ENCODE measurements at regions not wholly inside any gene's neighbourhood (a gene's known extent, or its start where the extent isn't known, plus 50 kb on each side); places are given as distances from the start of the nearest gene placed in this dataset.
"Not testable (repeated sequence)": the region's sequence is repeated elsewhere in the genome, so short reads cannot be mapped to it uniquely, and the experiment has no call there.

GRCh38 chr17:53765609-53766008, 57.1 kb upstream of the KIF2B start:
- Histone ChIP-seq H3K4me3 (no peak overlapping the region), H3K27ac (no peak overlapping the region), H3K4me1 (no peaks in the 10 kb centered on the region), H3K27me3 (no peaks in the 10 kb centered on the region), H3K9me3 (no peaks in the 10 kb centered on the region), H3K36me3 (no peaks in the 10 kb centered on the region)
- no peak for TF ChIP-seq POLR2AphosphoS5 (IDR thresholded peaks at IDR 0.05; ENCODE audit: insufficient read depth in 1 of 2, low read depth in 1 of 2)
- TF ChIP-seq, protein P1, sequence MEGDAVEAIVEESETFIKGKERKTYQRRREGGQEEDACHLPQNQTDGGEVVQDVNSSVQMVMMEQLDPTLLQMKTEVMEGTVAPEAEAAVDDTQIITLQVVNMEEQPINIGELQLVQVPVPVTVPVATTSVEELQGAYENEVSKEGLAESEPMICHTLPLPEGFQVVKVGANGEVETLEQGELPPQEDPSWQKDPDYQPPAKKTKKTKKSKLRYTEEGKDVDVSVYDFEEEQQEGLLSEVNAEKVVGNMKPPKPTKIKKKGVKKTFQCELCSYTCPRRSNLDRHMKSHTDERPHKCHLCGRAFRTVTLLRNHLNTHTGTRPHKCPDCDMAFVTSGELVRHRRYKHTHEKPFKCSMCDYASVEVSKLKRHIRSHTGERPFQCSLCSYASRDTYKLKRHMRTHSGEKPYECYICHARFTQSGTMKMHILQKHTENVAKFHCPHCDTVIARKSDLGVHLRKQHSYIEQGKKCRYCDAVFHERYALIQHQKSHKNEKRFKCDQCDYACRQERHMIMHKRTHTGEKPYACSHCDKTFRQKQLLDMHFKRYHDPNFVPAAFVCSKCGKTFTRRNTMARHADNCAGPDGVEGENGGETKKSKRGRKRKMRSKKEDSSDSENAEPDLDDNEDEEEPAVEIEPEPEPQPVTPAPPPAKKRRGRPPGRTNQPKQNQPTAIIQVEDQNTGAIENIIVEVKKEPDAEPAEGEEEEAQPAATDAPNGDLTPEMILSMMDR (IDR thresholded peaks at IDR 0.05): no peak
- no peak for TF ChIP-seq POLR2A (IDR thresholded peaks at IDR 0.05)
- intact Hi-C loops (cut with DNase I): no loop called here
- no peak for DNase-seq (ENCODE audit: extremely low spot score in 2 of 2)

DNA sequence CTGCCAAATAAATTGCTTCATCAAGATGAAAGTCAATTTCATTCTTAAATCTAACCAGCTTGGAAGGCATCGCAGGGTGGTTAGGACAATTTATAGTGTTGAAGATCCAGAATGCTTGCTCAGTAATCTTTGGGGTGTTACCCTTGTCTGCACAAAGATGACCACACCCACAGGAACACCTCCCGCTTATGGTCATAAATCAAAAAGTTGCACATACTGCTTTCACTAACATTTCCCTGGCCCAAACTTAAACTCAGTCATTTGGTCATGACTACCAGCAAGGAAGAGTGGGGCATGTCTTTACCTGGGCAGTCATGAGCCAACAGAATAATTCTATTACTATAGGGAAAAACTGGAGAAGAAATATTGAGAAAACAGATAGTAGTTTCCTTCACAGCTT, 57.6 kb upstream of the KIF2B start:
- TF ChIP-seq POLR2AphosphoS5 (IDR thresholded peaks at IDR 0.05; ENCODE audit: insufficient read depth in 1 of 2, low read depth in 1 of 2) (no peak), POLR2A (IDR thresholded peaks at IDR 0.05) (no peak)
- TF ChIP-seq, protein P1 (IDR thresholded peaks at IDR 0.05): no peak
- no peak for DNase-seq (ENCODE audit: extremely low spot score in 2 of 2)
- H3K4me3 ChIP-seq: no peak overlapping the region
- H3K27me3 ChIP-seq: no peaks in the 10 kb centered on the region
- H3K27ac ChIP-seq: no peak overlapping the region
- H3K36me3 ChIP-seq: no peaks in the 10 kb centered on the region
- intact Hi-C loops (cut with DNase I): no loop called here
- no peaks in the 10 kb centered on the region for H3K9me3 ChIP-seq
- H3K4me1 ChIP-seq: no peaks in the 10 kb centered on the region

DNA sequence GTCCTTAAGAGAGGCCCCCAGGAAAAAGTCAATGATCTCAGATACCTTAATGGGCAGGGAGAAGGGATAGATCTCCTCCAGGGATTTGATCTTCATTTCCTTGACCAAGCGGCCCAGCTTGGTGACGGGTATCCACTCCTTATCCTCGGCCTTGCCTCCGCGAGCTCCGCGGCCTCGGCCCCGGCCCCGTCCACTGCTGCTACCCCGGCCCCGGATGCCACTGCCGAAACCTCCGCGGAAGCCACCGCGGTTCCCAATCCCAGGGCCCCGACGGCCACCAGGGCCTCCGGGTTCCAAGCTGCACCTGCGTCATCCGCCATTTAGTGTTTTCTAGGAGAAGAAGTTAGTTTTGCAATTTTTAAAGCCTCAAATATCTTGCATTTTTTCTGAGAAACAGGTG, 65.2 kb upstream of the KIF2B start:
- H3K36me3 ChIP-seq: no peaks in the 10 kb centered on the region
- no peak for TF ChIP-seq POLR2AphosphoS5 (IDR thresholded peaks at IDR 0.05; ENCODE audit: insufficient read depth in 1 of 2, low read depth in 1 of 2)
- TF ChIP-seq, protein P1 (IDR thresholded peaks at IDR 0.05): no peak
- no peak for TF ChIP-seq POLR2A (IDR thresholded peaks at IDR 0.05)
- no peak overlapping the region for H3K4me3 ChIP-seq
- H3K9me3 ChIP-seq: no peaks in the 10 kb centered on the region
- intact Hi-C loops (cut with DNase I): no loop called here
- no peak for DNase-seq (ENCODE audit: extremely low spot score in 2 of 2)
- H3K27me3 ChIP-seq: no peaks in the 10 kb centered on the region
- no peak overlapping the region for H3K27ac ChIP-seq
- no peaks in the 10 kb centered on the region for H3K4me1 ChIP-seq

- DNase-seq (ENCODE audit: extremely low spot score in 2 of 2); H3K27ac ChIP-seq; intact Hi-C loops (cut with DNase I); H3K9me3 ChIP-seq; H3K27me3 ChIP-seq; H3K4me3 ChIP-seq; H3K36me3 ChIP-seq; H3K4me1 ChIP-seq: not testable (repeated sequence)
Observed at GRCh38 chr17:53757116-53757515, 65.6 kb upstream of the KIF2B start.

DNA sequence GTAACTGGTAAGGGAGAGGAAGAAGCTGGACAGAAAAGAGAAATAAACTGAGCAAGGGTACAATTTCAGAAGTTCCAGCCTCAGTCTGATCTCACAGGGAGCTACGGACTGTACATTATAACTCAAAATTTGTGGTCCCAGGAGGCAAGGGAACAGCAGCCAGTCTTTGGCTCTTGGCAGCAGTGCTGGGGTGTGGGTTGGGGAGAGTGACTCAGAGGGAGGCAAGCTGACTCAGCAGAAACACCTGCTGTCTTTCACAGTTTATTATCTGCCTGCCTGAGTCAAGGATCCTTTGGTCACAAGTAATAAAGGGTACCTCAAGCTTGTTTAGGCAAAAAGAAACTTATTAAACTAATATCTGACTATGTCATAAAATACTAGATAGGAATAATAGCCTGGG, 73.5 kb upstream of the KIF2B start:
- Histone ChIP-seq H3K36me3 (no peaks in the 10 kb centered on the region), H3K9me3 (no peaks in the 10 kb centered on the region), H3K4me3 (no peak overlapping the region), H3K27me3 (no peaks in the 10 kb centered on the region), H3K27ac (no peak overlapping the region), H3K4me1 (no peaks in the 10 kb centered on the region)
- intact Hi-C loops (cut with DNase I): no loop called here
- TF ChIP-seq, protein P1 (IDR thresholded peaks at IDR 0.05): no peak
- no peak for TF ChIP-seq POLR2AphosphoS5 (IDR thresholded peaks at IDR 0.05; ENCODE audit: insufficient read depth in 1 of 2, low read depth in 1 of 2)
- TF ChIP-seq POLR2A (IDR thresholded peaks at IDR 0.05): no peak
- no peak for DNase-seq (ENCODE audit: extremely low spot score in 2 of 2)

DNA sequence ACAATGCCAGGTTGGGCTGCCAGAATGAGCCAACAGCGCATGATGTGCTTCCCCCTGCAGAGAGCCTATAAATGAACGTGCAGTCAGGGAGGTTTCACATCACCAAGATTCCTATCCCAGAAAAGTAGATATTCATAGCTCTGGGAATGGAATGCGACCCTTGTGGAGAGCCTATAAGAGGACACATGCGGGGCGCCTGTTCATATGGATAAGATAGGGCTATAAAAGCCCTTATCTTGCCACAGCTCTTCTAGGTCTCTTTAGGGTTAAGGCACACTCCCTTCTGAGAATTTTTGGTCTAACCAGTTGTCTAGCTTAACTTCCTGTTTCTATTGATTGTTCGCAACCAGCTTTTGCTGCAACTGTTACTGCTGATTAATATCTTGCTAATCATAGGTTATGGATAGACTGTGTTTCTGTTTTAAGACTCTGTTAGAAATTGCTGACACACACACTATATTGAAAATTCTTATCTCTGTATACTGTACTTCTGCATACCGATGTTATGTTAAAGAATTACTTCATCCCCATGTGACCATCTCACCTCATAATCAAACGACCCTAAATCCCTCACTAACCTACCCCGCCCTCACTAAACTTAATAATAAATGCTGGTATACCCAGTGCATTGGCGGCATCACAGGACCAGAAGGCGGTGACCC, 74.4 kb upstream of the KIF2B start:
- H3K4me1 ChIP-seq; H3K9me3 ChIP-seq; H3K4me3 ChIP-seq; H3K27me3 ChIP-seq; intact Hi-C loops (cut with DNase I); DNase-seq (ENCODE audit: extremely low spot score in 2 of 2); H3K27ac ChIP-seq; H3K36me3 ChIP-seq: not testable (repeated sequence)

Data from vagina (tissue), 2 donors.